Fibroblast of villous mesenchyme (primary cell): ENCODE measurements at regions not wholly inside any gene's neighbourhood (a gene's known extent, or its start where the extent isn't known, plus 50 kb on each side); places are given as distances from the start of the nearest gene placed in this dataset.
"Not testable (repeated sequence)": the region's sequence is repeated elsewhere in the genome, so short reads cannot be mapped to it uniquely, and the experiment has no call there.

Experiments used
- DNase-seq: peaks from one replicate; pipeline ENCODE4 v3.0.0-alpha.2; 2010; ENCODE audit warnings: low read depth
- H3K4me3 ChIP-seq: 2 replicates; pipeline ENCODE4 v1.5.1; 2011; ENCODE audit warnings: low read depth, mild to moderate bottlenecking, low read length
- TF ChIP-seq, protein P1 (sequence below): IDR thresholded peaks from 2 replicates; pipeline ENCODE4 v1.5.1; 2012; ENCODE audit warnings: low read depth, mild to moderate bottlenecking, low read length; ENCODE audit not compliant: insufficient read depth

DNA sequence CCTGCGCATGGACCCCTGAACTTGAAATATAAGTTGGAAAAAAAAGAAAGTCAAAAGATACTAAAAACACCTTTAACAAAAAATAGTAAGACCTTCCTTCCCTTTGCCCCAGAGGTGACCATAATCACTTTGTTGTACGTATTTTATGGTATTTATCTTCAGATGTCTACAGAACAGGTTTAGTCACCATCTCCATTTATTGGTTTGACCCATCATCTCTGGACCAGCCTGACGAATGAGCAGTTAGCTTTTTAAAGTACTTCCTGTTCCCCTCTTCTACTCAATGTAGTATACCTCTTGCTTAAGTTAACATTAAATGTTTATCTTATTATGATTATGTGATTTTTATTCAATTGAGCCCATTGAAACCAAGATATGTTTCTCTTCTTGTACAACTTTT is 64.7 kb upstream of the CREB3L1 start:
- TF ChIP-seq, protein P1, sequence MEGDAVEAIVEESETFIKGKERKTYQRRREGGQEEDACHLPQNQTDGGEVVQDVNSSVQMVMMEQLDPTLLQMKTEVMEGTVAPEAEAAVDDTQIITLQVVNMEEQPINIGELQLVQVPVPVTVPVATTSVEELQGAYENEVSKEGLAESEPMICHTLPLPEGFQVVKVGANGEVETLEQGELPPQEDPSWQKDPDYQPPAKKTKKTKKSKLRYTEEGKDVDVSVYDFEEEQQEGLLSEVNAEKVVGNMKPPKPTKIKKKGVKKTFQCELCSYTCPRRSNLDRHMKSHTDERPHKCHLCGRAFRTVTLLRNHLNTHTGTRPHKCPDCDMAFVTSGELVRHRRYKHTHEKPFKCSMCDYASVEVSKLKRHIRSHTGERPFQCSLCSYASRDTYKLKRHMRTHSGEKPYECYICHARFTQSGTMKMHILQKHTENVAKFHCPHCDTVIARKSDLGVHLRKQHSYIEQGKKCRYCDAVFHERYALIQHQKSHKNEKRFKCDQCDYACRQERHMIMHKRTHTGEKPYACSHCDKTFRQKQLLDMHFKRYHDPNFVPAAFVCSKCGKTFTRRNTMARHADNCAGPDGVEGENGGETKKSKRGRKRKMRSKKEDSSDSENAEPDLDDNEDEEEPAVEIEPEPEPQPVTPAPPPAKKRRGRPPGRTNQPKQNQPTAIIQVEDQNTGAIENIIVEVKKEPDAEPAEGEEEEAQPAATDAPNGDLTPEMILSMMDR, result no peak
- DNase-seq, result no peak
- H3K4me3 ChIP-seq, result no peak overlapping the region

DNA sequence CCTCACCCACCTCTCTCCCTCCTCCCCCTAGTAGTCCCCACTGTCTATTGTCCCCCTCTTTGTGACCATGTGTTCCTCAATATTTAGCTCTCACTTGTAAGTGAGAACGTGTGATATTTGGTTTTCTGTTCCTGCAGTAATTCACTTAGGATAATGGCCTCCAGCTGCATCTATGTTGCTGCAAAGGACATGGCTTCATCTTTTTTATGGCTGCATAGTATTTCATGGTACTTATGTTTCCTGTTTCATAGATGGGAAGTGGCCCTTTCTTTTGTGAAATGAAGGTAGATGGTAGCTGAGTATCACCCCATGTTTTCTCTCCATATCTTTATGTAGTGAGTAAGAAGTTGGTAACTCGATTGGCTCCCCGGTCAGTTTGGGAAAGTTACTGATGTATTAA is 66.6 kb upstream of the CREB3L1 start:
- TF ChIP-seq, protein P1, result no peak
- H3K4me3 ChIP-seq, result no peak overlapping the region
- no peak for DNase-seq

DNA sequence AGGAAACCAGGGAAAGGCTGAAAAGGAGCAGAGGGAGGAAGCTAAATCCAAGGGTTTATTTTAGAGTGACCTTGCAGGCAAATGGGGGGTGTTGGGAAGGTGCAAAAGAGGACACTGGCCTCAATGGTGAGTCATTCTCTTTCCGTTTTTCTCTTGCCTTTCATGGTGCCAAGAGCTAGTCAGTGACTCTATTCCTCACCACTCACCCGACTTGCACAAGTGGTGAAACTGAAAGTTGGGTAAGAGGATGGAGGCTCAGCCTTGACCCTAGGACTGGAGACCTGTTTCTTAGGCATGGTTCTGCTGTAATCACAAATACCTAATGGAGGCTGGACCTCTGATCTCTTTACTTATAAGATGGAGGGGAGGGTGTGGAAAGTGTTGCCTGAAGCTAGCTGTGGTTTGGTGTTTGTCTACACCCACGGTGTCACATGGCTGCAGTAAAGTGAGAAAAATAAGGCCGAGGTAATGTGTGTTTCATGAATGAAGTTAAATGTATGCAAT is 67.3 kb upstream of the CREB3L1 start:
- H3K4me3 ChIP-seq, result no peak overlapping the region

DNA sequence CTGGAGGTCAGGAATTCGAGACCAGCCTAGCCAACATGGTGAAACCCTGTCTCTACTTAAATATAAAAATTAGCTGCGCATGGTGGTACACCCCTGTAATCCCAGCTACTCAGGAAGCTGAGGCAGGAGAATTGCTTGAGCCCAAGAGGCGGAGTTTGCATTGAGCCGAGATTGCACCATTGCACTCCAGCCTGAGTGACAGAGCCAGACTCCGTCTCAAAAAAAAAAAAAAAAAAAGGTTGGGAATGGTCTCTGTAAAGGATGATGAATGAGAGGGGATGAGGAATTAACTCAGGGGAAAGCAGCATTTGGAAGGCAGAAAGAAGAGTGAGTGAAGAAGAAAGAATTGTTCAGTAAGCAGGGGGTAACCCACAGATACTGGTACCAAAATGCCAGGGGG is 67.8 kb upstream of the CREB3L1 start:
- not testable (repeated sequence) for H3K4me3 ChIP-seq, DNase-seq

More for the DNA sequence above, 67.3 kb upstream of the CREB3L1 start:
- peak; percentile 67 for DNase-seq
- TF ChIP-seq, protein P1, result no peak

DNA sequence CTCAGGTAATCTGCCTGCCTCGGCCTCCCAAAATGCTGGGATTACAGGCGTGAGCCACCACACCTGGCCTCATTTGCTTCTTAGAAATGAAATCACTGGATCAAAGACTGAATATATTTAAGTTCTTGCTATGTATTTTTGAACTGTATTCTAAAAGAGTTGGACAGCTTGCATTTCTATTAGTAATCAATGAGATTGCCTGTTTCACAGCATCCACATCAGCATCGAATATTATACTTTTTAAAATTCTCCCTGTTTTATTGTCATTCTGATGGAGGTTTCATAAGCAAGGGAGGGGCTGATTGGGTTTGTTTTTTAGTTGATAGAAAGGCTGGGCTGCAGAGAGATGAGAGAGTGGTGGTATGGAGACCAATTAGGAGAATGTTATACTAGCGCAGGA is 68.7 kb upstream of the CREB3L1 start:
- no peak for DNase-seq
- no peak overlapping the region for H3K4me3 ChIP-seq
- TF ChIP-seq, protein P1, result no peak

DNA sequence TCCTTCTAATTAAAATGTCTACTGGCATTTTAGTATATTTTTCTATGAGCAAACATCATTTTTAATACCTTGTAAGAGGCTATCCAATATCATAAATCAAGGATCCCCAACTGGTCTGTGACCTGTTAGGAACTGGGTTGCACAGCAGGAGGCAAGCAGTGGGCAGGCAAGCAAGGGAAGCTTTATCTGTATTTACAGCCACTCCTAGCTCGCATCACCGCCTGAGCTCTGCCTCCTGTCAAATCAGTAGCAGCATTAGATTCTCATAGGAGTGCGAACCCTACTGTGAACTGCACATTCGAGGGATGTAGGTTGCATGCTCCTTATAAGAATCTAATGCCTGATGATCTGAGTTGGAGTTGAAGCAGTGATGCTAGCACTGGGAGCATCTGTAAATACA is 70.2 kb upstream of the CREB3L1 start:
- TF ChIP-seq, protein P1, result no peak
- no peak overlapping the region for H3K4me3 ChIP-seq
- DNase-seq, result no peak

DNA sequence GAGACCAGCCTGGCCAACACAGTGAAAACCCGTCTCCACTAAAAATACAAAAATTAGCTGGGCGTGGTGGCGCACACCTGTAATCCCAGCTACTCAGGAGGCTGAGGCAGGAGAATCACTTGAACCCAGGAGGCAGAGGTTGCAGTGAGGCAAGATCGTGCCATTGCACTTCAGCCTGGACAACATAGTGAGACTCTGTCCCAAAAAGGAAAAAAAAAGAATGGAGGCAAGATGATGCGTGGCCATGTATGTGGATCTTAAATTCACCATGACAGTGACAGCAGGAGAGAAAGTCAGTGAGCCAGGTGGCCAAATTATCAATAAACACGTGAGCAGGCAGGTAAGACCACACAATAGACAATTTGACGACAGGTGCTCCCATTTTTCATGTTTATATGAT is 73.0 kb upstream of the CREB3L1 start:
- DNase-seq, H3K4me3 ChIP-seq: not testable (repeated sequence)

DNA sequence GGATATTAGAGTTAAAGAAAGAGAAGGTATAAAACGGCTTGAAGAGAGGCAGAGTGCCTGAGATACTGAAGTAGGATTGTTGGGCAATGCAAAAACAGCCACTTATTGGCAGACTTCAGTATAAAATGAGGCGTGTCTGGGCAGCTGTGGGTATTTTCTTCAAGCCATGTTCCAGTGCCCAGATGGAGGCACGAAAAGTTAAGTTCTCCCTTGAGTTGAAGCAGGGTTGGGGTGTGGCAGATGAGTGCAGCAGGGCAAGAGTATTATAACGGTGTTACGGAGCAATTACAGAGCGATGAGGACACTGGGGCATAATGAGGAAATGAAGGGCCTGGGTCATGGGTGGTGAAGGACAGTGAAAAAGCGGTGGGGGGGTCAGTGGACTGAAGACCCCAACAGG is 73.7 kb upstream of the CREB3L1 start:
- TF ChIP-seq, protein P1, result no peak

More for the DNA sequence above, 73.7 kb upstream of the CREB3L1 start:
- H3K4me3 ChIP-seq, result no peak overlapping the region
- DNase-seq, result no peak
